HFFc6 (cell line): ENCODE measurements at regions not wholly inside any gene's neighbourhood (a gene's known extent, or its start where the extent isn't known, plus 50 kb on each side); places are given as distances from the start of the nearest gene placed in this dataset.

Source experiments
- DNase-seq: peaks from one replicate; pipeline ENCODE4 v3.0.0-alpha.2; 2018
- H3K27ac Mint-ChIP-seq: 2 replicates; pipeline ENCODE4 v1.8.0; 2020; ENCODE audit warnings: mild to moderate bottlenecking, mixed read lengths
- H3K27me3 Mint-ChIP-seq: 2 replicates; pipeline ENCODE4 v1.8.0; 2021; ENCODE audit warnings: mild to moderate bottlenecking, moderate library complexity, mixed read lengths; ENCODE audit not compliant: insufficient read depth
- H3K36me3 Mint-ChIP-seq: 2 replicates; pipeline ENCODE4 v1.8.0; 2021; ENCODE audit warnings: low read depth, mixed read lengths
- H3K4me1 Mint-ChIP-seq: 2 replicates; pipeline ENCODE4 v1.8.0; 2020; ENCODE audit warnings: low read depth, mixed read lengths
- H3K4me3 Mint-ChIP-seq: 2 replicates; pipeline ENCODE4 v1.8.0; 2020; ENCODE audit warnings: mild to moderate bottlenecking, moderate library complexity, mixed read lengths
- H3K9me3 Mint-ChIP-seq: 2 replicates; pipeline ENCODE4 v1.8.0; 2020; ENCODE audit warnings: mild to moderate bottlenecking, mixed read lengths
- TF ChIP-seq, protein P1 (sequence below): fragments of 200-600 bp; sonication (generic); IDR thresholded peaks from 2 replicates; pipeline ENCODE4 v1.5.0; 2021; ENCODE audit warnings: antibody characterized with exemption, mild to moderate bottlenecking

DNA sequence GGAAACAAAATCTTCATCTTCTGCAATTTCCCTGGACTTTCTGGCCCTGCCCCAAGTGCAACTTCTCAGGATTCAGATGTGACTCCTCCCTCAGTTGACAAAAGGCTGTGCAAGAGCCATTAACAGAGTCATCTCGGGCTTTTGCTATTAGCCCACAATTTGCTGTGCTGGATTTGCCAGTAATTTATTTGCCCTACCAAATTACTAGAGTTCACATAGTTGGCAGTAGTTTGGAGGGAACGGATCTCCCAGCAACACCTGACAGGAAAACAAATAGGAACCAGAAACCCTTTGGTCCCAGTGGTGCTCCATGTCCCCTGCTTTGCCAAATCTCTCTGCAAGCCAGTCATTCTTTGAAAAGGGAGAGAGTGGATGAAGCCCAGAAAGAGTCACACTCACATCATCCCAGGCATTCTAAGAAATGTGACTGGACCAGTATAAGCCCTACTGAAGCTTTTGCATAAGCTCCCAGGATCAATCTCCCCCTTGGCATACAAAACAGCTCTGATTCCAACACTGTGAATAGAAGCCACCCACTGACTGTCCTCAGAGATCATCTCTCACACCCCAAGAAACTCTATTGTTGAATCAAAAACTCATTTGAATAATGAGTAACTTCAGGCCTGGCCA lies 350.1 kb upstream of the NBEA start:
- Mint-ChIP-seq H3K4me1 (no peaks in the 10 kb centered on the region), H3K4me3 (no peak overlapping the region), H3K36me3 (no peaks in the 10 kb centered on the region), H3K27ac (no peak overlapping the region), H3K27me3 (no peaks in the 10 kb centered on the region), H3K9me3 (no peaks in the 10 kb centered on the region; the same call in 1 of the 2 replicates)
- no peak for DNase-seq
- TF ChIP-seq, protein P1, sequence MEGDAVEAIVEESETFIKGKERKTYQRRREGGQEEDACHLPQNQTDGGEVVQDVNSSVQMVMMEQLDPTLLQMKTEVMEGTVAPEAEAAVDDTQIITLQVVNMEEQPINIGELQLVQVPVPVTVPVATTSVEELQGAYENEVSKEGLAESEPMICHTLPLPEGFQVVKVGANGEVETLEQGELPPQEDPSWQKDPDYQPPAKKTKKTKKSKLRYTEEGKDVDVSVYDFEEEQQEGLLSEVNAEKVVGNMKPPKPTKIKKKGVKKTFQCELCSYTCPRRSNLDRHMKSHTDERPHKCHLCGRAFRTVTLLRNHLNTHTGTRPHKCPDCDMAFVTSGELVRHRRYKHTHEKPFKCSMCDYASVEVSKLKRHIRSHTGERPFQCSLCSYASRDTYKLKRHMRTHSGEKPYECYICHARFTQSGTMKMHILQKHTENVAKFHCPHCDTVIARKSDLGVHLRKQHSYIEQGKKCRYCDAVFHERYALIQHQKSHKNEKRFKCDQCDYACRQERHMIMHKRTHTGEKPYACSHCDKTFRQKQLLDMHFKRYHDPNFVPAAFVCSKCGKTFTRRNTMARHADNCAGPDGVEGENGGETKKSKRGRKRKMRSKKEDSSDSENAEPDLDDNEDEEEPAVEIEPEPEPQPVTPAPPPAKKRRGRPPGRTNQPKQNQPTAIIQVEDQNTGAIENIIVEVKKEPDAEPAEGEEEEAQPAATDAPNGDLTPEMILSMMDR = no peak

DNA sequence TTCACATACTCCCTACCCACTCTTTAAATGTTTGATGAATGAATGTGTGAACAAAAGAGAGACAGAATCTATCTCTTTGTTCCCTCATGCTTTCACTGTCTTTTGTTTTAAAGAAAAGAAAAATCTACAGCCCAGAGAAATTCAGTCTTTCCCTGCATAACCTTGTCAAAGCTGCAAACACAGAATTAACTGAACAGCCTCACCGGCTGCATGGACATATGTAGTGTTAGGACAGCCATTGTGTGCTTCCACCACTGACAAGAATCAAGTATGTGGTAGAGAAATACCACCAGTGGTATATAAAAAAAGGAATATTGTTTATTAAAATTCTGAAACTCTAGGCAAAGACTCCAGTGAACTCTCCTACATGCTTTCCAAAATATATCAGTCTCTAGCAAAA lies 348.4 kb upstream of the NBEA start:
- no peaks in the 10 kb centered on the region for H3K4me1 Mint-ChIP-seq
- no peak for DNase-seq
- H3K9me3 Mint-ChIP-seq = no peaks in the 10 kb centered on the region
- no peaks in the 10 kb centered on the region for H3K27me3 Mint-ChIP-seq
- H3K27ac Mint-ChIP-seq = no peak overlapping the region
- no peaks in the 10 kb centered on the region for H3K36me3 Mint-ChIP-seq
- TF ChIP-seq, protein P1 = no peak
- no peak overlapping the region for H3K4me3 Mint-ChIP-seq

GRCh38 chr13:34594507-34594906 lies 347.6 kb upstream of the NBEA start:
- no peaks in the 10 kb centered on the region for H3K4me1 Mint-ChIP-seq
- H3K36me3 Mint-ChIP-seq = no peaks in the 10 kb centered on the region
- no peak overlapping the region for H3K4me3 Mint-ChIP-seq
- H3K27ac Mint-ChIP-seq = no peak overlapping the region
- H3K27me3 Mint-ChIP-seq = no peaks in the 10 kb centered on the region
- TF ChIP-seq, protein P1 = no peak
- DNase-seq = no peak
- H3K9me3 Mint-ChIP-seq = no peaks in the 10 kb centered on the region

- Mint-ChIP-seq H3K36me3 (no peaks in the 10 kb centered on the region), H3K4me1 (no peaks in the 10 kb centered on the region), H3K27me3 (peaks cover 5% of the 10 kb centered on the region; the same call in 1 of the 2 replicates), H3K27ac (no peak overlapping the region), H3K9me3 (no peaks in the 10 kb centered on the region; the same call in 1 of the 2 replicates), H3K4me3 (no peak overlapping the region)
- DNase-seq = no peak
- TF ChIP-seq, protein P1 = no peak
These were observed 333.7 kb upstream of the NBEA start for GRCh38 chr13:34608331-34608730.

DNA sequence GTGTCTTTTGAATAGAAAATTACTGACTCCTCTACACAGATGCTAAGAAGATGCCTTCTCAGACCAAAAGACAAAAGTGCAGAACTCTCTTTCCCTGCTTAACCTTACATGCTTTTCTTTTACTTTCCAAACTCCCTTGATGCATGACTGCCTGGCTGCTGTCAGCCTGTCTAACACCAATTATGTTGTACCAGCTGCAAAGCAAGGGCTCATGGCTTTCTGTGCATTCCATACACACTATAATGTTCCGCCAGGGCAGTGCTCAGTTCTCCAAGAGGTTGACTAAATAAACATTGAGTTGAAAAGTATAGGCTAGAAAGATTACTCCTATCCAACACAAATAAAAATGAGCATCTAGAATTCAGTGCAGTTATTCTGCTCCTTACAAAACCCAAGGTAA lies 330.4 kb upstream of the NBEA start:
- Mint-ChIP-seq H3K27me3 (peaks cover 2% of the 10 kb centered on the region; the same call in 1 of the 2 replicates), H3K9me3 (no peaks in the 10 kb centered on the region; the same call in 1 of the 2 replicates), H3K36me3 (no peaks in the 10 kb centered on the region), H3K4me1 (no peaks in the 10 kb centered on the region), H3K4me3 (no peak overlapping the region), H3K27ac (no peak overlapping the region)
- TF ChIP-seq, protein P1 = no peak
- DNase-seq = no peak
